Spleen (tissue), 11 donors: ENCODE measurements at regions not wholly inside any gene's neighbourhood (a gene's known extent, or its start where the extent isn't known, plus 50 kb on each side); places are given as distances from the start of the nearest gene placed in this dataset.

ENCODE experiments used
- DNase-seq: peaks from one replicate; pipeline ENCODE4 v3.0.0-alpha.2; 2020
- H3K27ac ChIP-seq, 8 donors: fragments of 200-600 bp; sonication (generic) in 7 of 8; 1 replicate in 4 of 8; 2 replicates in 4 of 8; pipeline versions ENCODE4 v1.5.0 to v1.8.0; 2016 to 2021; ENCODE audit warnings: inconsistent platforms in 4 of 8, mild to moderate bottlenecking in 4 of 8, moderate library complexity in 1 of 8
- H3K27me3 ChIP-seq, 7 donors: fragments of 200-600 bp; sonication (generic) in 6 of 7; replicated peaks in 1 of 7; 1 replicate in 4 of 7; 2 replicates in 3 of 7; pipeline versions ENCODE4 v1.5.0 to v1.8.0; 2016 to 2021; ENCODE audit warnings: inconsistent platforms in 3 of 7, mild to moderate bottlenecking in 1 of 7
- H3K36me3 ChIP-seq, 6 donors: fragments of 200-600 bp; sonication (generic) in 5 of 6; 1 replicate in 4 of 6; 2 replicates in 2 of 6; pipeline versions ENCODE4 v1.5.0 to v1.8.0; 2016 to 2021; ENCODE audit warnings: inconsistent platforms in 2 of 6
- H3K4me1 ChIP-seq, 6 donors: fragments of 200-600 bp; sonication (generic) in 5 of 6; 1 replicate in 3 of 6; 2 replicates in 3 of 6; pipeline versions ENCODE4 v1.5.0 to v1.8.0; 2016 to 2021; ENCODE audit warnings: inconsistent platforms in 3 of 6
- H3K4me3 ChIP-seq, 8 donors: fragments of 200-600 bp; sonication (generic) in 7 of 8; 1 replicate in 4 of 8; 2 replicates in 4 of 8; pipeline versions ENCODE4 v1.5.0 to v1.8.0; 2016 to 2021; ENCODE audit warnings: inconsistent platforms in 4 of 8, mild to moderate bottlenecking in 4 of 8, moderate library complexity in 2 of 8
- H3K9me3 ChIP-seq, 8 donors: fragments of 200-600 bp; sonication (generic) in 7 of 8; 1 replicate in 4 of 8; 2 replicates in 4 of 8; pipeline versions ENCODE4 v1.5.0 to v1.8.0; 2016 to 2021; ENCODE audit warnings: inconsistent platforms in 4 of 8
- POLR2A ChIP-seq, 3 donors: fragments of 450-650 bp; IDR thresholded peaks; one replicate each; pipeline ENCODE4 v1.5.1; 2017; ENCODE audit warnings: antibody characterized with exemption in 3 of 3, mild to moderate bottlenecking in 1 of 3
- POLR2AphosphoS5 ChIP-seq, 3 donors: sonication (generic); formaldehyde crosslinking; IDR thresholded peaks; one replicate each; pipeline ENCODE4 v1.5.1; 2017; ENCODE audit warnings: antibody characterized with exemption in 3 of 3
- WGBS, 5 donors: extraction: QIAGEN DNeasy Blood & Tissue Kit in 3 of 5; methylation state at CpG; one replicate each; pipeline versions ENCODE4 v1.1.5 to v1.1.7; 2013 to 2018; 5-methylcytosine and 5-hydroxymethylcytosine counted together
- intact Hi-C: fragments of 100-400 bp; cut with DNase I; formaldehyde crosslinking; loops from one replicate; pipeline ENCODE4 v1.15.0; 2023; ENCODE audit warnings: low total_unique reads
- TF ChIP-seq, protein P1 (sequence below), 11 experiments: fragments of 200-600 bp in 7 of 11; fragments of 450-650 bp in 4 of 11; sonication (generic) in 4 of 11; IDR thresholded peaks in 8 of 11; conservative IDR thresholded peaks in 3 of 11; 1 replicate in 7 of 11; 2 replicates in 4 of 11; pipeline versions ENCODE4 v1.4.0 to v1.8.0; 2016 to 2021; ENCODE audit warnings: antibody characterized with exemption in 11 of 11, inconsistent platforms in 4 of 11, mild to moderate bottlenecking in 1 of 11
- donor health status: healthy with polysubstance abuse.
- donor health status: DM: no; HTN: no; CAD: no; lungs with moderate emphysema.
- donor health status: DM: no; HTN: no; CAD: no.
- donor health status: Bipolar disorder and iron deficiency.
- donor health status: healthy.
- donor health status: DM: no; HTN: no; CAD: no.
- donor health status: DM: yes; HTN: yes; CAD: no.

DNA sequence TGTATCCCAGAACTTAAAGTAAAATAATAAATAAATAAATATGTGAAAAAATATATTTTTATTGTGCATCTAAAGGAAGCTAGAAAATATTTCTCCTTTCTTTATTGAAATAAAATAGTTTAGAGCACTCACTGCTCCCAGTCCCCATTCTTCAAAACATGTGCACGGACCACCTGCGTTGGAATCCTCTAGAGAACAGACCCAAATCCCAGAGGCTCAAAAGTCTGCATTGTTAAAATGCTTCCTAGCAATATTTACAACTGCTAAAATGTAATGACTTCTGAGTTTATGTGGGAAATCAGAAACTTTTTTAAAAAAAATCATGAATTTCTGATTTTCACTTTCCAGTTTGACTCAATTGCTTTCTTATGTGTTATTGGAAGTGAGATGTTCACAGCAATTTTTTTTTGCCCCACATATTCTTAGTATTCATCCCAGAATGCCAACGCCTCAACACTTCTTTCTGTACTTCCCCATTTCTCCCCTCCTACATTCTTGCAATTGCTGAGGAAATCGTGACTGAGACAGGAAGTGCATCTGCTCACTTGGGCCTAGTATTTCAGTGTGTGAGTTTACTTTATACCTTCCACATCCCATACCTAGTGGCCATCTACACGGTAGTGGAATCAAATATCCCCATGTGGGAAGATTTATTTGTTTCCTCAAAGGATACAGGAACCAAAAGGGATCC is 116.0 kb upstream of the FLRT2 start:
- no peak for TF ChIP-seq POLR2AphosphoS5 (IDR thresholded peaks at IDR 0.05)
- TF ChIP-seq, protein P1, sequence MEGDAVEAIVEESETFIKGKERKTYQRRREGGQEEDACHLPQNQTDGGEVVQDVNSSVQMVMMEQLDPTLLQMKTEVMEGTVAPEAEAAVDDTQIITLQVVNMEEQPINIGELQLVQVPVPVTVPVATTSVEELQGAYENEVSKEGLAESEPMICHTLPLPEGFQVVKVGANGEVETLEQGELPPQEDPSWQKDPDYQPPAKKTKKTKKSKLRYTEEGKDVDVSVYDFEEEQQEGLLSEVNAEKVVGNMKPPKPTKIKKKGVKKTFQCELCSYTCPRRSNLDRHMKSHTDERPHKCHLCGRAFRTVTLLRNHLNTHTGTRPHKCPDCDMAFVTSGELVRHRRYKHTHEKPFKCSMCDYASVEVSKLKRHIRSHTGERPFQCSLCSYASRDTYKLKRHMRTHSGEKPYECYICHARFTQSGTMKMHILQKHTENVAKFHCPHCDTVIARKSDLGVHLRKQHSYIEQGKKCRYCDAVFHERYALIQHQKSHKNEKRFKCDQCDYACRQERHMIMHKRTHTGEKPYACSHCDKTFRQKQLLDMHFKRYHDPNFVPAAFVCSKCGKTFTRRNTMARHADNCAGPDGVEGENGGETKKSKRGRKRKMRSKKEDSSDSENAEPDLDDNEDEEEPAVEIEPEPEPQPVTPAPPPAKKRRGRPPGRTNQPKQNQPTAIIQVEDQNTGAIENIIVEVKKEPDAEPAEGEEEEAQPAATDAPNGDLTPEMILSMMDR (IDR thresholded peaks at IDR 0.05 in 8 of 11, conservative IDR thresholded peaks at IDR 0.05 in 3 of 11), result no peak
- no peak for TF ChIP-seq POLR2A (IDR thresholded peaks at IDR 0.05)
- Histone ChIP-seq H3K27ac (peak overlapping the region in 3 of 8 donors; percentile 12 to 50 (median 20)), H3K27me3 (no peaks in the 10 kb centered on the region)

DNA sequence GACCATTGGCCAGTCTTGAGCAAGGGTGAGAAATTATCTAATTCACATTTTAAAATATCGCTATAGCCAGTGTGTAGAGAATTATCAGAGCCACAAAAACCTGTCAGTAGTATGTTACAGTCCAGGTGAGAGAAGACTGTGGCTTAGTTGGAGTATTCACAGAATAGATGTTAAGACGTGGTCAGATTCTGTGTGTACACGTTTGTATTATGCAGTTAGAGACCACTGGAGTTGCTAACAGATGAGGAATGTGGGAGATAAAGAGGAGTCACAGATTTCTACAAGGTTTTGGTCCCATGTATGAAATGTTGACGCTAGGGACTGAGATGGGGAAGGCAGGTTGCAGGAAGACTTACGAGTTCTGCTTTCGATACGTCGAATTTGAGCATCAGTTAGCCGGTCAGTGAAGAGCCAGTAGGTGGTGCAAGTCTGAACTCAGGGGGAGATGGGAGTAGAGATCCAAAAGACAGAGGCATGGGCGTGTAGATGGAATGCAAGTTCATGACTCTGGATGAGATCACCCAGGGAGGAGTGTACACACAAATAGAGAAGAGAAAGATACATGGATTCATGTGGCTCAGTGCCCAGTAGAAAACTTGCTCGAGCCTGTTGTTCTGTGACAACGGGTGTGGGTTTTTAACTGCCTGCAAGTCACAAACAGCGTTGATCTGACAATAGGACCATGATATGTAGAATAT is 114.8 kb upstream of the FLRT2 start:
- Histone ChIP-seq H3K4me1 (peaks cover 0 to 5% (median 0%) of the 10 kb centered on the region in 6 donors), H3K27ac (peak overlapping the region in 3 of 8 donors; percentile 1 to 50 (median 9)), H3K9me3 (no peaks in the 10 kb centered on the region), H3K4me3 (no peak overlapping the region), H3K36me3 (no peaks in the 10 kb centered on the region), H3K27me3 (no peaks in the 10 kb centered on the region)
- DNase-seq, result no peak
- intact Hi-C loops, result no loop called here
- 71 to 87% (median 74%) methylated on average over 13 of the region's 13 CpGs for WGBS, 5 donors
- TF ChIP-seq, protein P1 (IDR thresholded peaks at IDR 0.05 in 8 of 11, conservative IDR thresholded peaks at IDR 0.05 in 3 of 11), result no peak
- TF ChIP-seq POLR2AphosphoS5 (IDR thresholded peaks at IDR 0.05), result no peak
- no peak for TF ChIP-seq POLR2A (IDR thresholded peaks at IDR 0.05)

More for the DNA sequence above, 116.0 kb upstream of the FLRT2 start:
- intact Hi-C loops, result no loop called here
- H3K9me3 ChIP-seq, result no peaks in the 10 kb centered on the region
- DNase-seq, result no peak
- H3K4me1 ChIP-seq, result peaks cover 0 to 5% (median 0%) of the 10 kb centered on the region in 6 donors
- no peak overlapping the region for H3K4me3 ChIP-seq
- H3K36me3 ChIP-seq, result no peaks in the 10 kb centered on the region
- WGBS, 5 donors, result 36 to 47% (median 45%) methylated on average over 5 of the region's 5 CpGs

DNA sequence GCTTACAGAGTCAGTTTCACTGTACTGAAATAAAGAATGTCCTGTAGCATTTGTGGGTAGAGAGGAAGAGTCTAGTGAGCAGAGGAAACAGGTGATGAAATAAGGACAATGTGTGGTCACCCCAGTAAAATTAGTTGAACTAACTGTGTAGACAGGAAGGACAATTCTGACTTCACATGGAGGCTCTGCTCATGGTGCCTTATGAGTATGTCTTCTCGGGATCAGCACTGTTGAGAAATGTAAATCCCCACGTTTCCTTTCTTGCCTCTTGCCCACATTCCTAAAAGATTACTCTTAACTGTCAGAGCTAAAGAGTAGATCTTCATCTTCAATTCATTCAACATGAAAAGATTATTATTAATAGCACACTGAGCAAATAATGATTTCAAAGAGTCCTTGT is 113.2 kb upstream of the FLRT2 start:
- no peak for DNase-seq
- intact Hi-C loops, result no loop called here
- no peaks in the 10 kb centered on the region for H3K36me3 ChIP-seq
- no peaks in the 10 kb centered on the region for H3K9me3 ChIP-seq
- TF ChIP-seq, protein P1 (IDR thresholded peaks at IDR 0.05 in 8 of 11, conservative IDR thresholded peaks at IDR 0.05 in 3 of 11), result no peak
- H3K27me3 ChIP-seq, result no peaks in the 10 kb centered on the region
- peak overlapping the region in 1 of 8 donors; percentile 1 for H3K27ac ChIP-seq
- H3K4me1 ChIP-seq, result peaks cover 0 to 5% (median 0%) of the 10 kb centered on the region in 6 donors
- H3K4me3 ChIP-seq, result no peak overlapping the region
- WGBS, 5 donors, result 14 to 39% (median 28%) methylated on average over 2 of the region's 2 CpGs

DNA sequence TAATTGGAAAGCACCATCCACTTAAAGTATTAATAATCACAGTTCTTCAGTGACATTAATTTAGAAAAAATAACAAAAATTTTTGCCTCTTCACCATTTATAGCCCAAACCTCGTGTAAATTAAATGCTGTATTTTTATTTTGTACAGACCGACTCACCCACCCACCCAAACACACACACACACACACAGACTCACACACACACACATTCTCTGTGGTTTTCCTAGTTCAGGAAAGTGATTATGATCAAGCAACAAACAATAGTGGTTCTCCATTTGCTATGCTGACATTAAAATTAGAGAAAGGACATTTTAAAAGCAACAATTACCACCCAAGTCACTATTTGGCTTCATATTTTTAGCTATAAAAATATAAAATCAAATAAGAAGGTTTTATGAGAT is 112.5 kb upstream of the FLRT2 start:
- Histone ChIP-seq H3K27me3 (no peaks in the 10 kb centered on the region), H3K36me3 (no peaks in the 10 kb centered on the region), H3K4me3 (no peak overlapping the region), H3K4me1 (peaks cover 0 to 5% (median 0%) of the 10 kb centered on the region in 6 donors), H3K27ac (no peak overlapping the region), H3K9me3 (no peaks in the 10 kb centered on the region)
- intact Hi-C loops, result no loop called here
- TF ChIP-seq POLR2AphosphoS5 (IDR thresholded peaks at IDR 0.05) (no peak), POLR2A (IDR thresholded peaks at IDR 0.05) (no peak)
- TF ChIP-seq, protein P1 (IDR thresholded peaks at IDR 0.05 in 8 of 11, conservative IDR thresholded peaks at IDR 0.05 in 3 of 11), result no peak
- WGBS, 5 donors, result 16 to 37% (median 34%) methylated on average over 2 of the region's 2 CpGs
- no peak for DNase-seq
